Astrocyte of the hippocampus (primary cell): ENCODE measurements at regions not wholly inside any gene's neighbourhood (a gene's known extent, or its start where the extent isn't known, plus 50 kb on each side); places are given as distances from the start of the nearest gene placed in this dataset.
A peak's percentile ranks its signal among the peaks of the same experiment; 100 is the strongest.

Source experiments
- DNase-seq: peaks from one replicate; pipeline ENCODE4 v3.0.0; 2011; ENCODE audit warnings: low read depth, low spot score

- peak; percentile 77 for DNase-seq
Measured at GRCh38 chr6:105453968-105454367, 51.1 kb upstream of the PREP start.

GRCh38 chr6:105452924-105453756, 50.3 kb upstream of the PREP start:
- peak; percentile 11 for DNase-seq
